ENCODE measurements at regions not wholly inside any gene's neighbourhood (a gene's known extent, or its start where the extent isn't known, plus 50 kb on each side); places are given as distances from the start of the nearest gene placed in this dataset.

GRCh38 chr14:36455241-36455627 lies 64.8 kb downstream of the NKX2-1 start:
- TF ChIP-seq ZNF121 (tag by site-specific recombination; IDR thresholded peaks at IDR 0.05), result no peak
- no peak for TF ChIP-seq ZBTB21 (tag by site-specific recombination; IDR thresholded peaks at IDR 0.05)
- no peak for TF ChIP-seq CTCF (tag by site-specific recombination; IDR thresholded peaks at IDR 0.05)
- TF ChIP-seq REST (tag by site-specific recombination; IDR thresholded peaks at IDR 0.05), result no peak
- no peak for TF ChIP-seq HOXA7 (CRISPR knock-in tag; IDR thresholded peaks at IDR 0.05; ENCODE audit: borderline replicate concordance)
- no peak for TF ChIP-seq ZNF639 (tag by site-specific recombination; IDR thresholded peaks at IDR 0.05)
- no peak for TF ChIP-seq ZNF621 (tag by site-specific recombination; IDR thresholded peaks at IDR 0.05)
- TF ChIP-seq ZSCAN5A (tag by site-specific recombination; IDR thresholded peaks at IDR 0.05), result no peak

Data from HEK293 (cell line).